GM12892 (cell line): ENCODE measurements at regions not wholly inside any gene's neighbourhood (a gene's known extent, or its start where the extent isn't known, plus 50 kb on each side); places are given as distances from the start of the nearest gene placed in this dataset.

Source experiments
- POLR2A ChIP-seq: IDR thresholded peaks from 2 replicates; pipeline ENCODE4 v1.6.1; 2011; ENCODE audit warnings: low read depth, low read length, control low read depth
- POLR2AphosphoS5 ChIP-seq: IDR thresholded peaks from 2 replicates; pipeline ENCODE4 v1.6.1; 2011; ENCODE audit warnings: low read depth, low read length, control low read depth

DNA sequence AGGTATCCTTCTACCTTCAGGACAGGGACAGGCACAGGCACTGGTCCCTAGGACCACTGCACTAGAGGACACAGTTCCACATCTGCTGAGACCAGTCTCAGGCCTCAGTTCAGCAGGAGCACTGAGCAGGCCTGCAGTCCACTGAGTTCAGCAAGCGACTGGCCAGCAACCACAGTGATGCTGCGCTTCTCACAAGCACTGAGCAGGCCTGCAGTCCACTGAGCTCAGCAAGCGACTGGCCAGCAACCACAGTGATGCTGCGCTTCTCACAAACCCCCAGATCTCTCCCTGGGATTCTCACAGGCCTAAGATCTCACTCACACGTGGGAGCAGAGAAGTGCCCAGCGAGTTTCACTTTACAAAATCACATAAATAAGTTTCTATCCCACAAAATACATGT, 140.6 kb downstream of the IRS2 start:
- TF ChIP-seq POLR2A (no peak), POLR2AphosphoS5 (no peak)
